Fibroblast of the aortic adventitia (primary cell): ENCODE measurements at regions not wholly inside any gene's neighbourhood (a gene's known extent, or its start where the extent isn't known, plus 50 kb on each side); places are given as distances from the start of the nearest gene placed in this dataset.

Source experiments
- DNase-seq: peaks from one replicate; pipeline ENCODE4 v3.0.0-alpha.2; 2010; ENCODE audit warnings: low read depth
- H3K4me3 ChIP-seq: 2 replicates; pipeline ENCODE4 v1.5.1; 2011; ENCODE audit warnings: low read depth, mild to moderate bottlenecking, control low read depth, low read length, moderate library complexity
- TF ChIP-seq, protein P1 (sequence below): IDR thresholded peaks from 2 replicates; pipeline ENCODE4 v1.5.1; 2011; ENCODE audit warnings: mild to moderate bottlenecking, low read length, control low read depth, inconsistent platforms; ENCODE audit not compliant: insufficient read depth

DNA sequence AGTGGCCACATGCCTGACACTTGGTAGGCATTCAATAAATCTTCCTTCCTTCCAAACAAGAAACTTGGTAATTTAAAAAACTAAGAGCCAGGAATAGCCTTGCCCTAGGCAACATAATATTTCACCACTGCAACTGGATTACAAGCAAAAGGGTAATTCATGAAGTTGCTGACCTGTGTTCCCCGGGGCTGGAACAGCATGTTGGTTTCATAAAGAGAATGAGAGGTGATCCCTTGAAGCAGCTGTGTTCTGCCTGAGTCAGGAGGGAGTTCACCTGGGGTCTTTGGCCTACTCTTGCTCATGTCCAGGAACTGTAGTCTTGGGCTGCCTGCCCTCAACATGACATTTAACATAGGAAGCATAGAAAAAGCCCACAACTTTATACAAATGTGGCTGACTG is 329.0 kb upstream of the DAB1 start:
- TF ChIP-seq, protein P1, sequence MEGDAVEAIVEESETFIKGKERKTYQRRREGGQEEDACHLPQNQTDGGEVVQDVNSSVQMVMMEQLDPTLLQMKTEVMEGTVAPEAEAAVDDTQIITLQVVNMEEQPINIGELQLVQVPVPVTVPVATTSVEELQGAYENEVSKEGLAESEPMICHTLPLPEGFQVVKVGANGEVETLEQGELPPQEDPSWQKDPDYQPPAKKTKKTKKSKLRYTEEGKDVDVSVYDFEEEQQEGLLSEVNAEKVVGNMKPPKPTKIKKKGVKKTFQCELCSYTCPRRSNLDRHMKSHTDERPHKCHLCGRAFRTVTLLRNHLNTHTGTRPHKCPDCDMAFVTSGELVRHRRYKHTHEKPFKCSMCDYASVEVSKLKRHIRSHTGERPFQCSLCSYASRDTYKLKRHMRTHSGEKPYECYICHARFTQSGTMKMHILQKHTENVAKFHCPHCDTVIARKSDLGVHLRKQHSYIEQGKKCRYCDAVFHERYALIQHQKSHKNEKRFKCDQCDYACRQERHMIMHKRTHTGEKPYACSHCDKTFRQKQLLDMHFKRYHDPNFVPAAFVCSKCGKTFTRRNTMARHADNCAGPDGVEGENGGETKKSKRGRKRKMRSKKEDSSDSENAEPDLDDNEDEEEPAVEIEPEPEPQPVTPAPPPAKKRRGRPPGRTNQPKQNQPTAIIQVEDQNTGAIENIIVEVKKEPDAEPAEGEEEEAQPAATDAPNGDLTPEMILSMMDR = no peak
- H3K4me3 ChIP-seq = no peak overlapping the region
- DNase-seq = no peak

DNA sequence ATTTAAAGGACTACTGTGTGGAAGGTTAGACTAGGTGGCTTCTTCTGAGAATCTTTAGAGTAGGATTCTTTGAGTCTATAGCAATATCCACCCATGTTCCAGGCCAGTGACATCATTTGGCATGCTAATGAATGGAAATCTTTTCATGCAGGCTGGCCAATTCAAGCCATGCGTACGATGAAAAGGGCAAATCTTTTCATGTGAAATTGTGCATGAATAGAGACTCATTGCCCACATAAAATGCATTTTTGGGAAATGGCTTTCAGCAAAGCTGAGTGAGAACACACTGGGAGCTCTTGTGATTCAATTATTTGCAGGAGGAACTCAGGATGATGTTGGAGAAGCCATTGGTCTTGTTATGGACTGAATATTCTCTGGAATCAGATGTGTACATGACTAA is 324.9 kb upstream of the DAB1 start:
- H3K4me3 ChIP-seq = no peak overlapping the region
- DNase-seq = no peak
- TF ChIP-seq, protein P1 = no peak

DNA sequence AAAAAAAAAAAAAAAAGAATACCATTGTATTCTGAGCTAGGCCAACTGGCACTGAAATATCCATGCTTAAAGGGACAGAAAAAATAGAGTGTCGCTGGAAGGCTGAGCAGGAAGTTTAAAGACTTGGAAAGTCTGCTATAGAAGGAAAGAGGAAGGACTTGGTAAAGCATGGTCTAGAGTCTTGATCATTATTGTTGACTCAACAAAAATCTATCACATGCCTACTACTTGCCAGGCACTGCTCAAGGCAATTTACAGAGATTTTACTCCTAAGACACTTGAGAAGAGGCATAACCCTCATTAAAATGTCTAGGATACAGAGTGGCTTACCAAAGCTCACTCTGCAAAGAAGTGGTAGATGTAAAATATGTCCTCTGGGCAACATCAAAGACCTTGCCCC is 324.0 kb upstream of the DAB1 start:
- DNase-seq = no peak

DNA sequence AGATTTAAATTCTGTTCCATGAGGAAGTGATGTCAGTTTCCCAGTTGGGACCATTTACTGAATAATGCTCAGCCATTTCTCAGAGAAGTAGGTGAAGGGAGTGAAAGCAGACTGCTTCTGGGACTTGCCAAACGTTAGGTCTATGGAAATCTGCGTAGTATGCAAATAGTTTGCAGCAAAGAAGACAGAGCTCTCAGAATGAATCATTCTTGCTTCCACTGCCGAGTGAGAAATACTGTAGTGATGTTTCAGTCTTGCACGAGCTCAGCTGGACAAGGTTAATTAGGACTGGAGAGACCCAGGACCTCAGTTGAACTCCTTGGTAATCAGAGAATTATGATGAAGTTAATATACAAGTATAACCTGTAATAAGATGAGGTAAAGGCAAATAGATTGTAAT is 317.7 kb upstream of the DAB1 start:
- H3K4me3 ChIP-seq = no peak overlapping the region
- TF ChIP-seq, protein P1 = no peak
- no peak for DNase-seq

More for the DNA sequence above, 324.0 kb upstream of the DAB1 start:
- no peak overlapping the region for H3K4me3 ChIP-seq
- TF ChIP-seq, protein P1 = no peak

DNA sequence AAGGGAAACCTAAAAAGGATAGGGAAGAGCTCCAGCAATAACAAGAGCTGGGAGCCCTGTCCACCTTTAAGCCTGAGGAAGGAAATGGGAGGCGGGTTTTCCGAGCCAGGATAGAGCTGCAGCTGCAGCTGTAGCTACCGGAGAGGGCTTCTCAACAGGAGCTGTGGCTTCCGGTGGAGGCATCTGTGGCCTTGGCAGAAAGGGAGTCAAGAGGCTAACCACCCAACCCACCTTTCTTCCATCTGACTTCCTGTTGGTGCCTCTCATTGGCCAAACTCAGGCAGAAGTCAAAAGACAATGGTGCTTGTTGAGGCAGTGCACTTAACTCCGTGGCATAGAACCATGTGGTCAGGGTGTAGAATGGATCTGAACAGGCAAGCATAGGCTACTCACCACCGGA is 313.1 kb upstream of the DAB1 start:
- H3K4me3 ChIP-seq = no peak overlapping the region
- DNase-seq = no peak
- TF ChIP-seq, protein P1 = no peak

DNA sequence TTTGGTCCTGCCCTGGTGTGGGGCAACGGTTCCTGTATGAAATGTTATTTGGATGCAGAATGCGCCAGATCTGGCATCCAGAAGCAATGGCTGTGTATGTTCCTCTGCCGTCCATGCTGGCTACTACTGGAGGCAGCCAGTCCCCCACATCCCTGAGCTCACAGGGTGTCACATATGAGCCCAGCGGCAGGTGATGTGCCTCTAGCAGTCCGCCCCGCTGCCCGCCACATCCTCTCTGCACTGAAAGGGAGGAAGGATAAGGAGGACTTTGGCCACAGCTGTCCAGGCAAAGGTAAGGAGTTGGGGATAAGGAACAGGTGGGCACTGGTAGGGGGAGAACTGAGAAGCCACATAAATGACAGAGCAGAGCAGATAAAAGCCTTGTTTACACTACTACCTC is 305.3 kb upstream of the DAB1 start:
- no peak for DNase-seq
- no peak overlapping the region for H3K4me3 ChIP-seq
- TF ChIP-seq, protein P1 = no peak

DNA sequence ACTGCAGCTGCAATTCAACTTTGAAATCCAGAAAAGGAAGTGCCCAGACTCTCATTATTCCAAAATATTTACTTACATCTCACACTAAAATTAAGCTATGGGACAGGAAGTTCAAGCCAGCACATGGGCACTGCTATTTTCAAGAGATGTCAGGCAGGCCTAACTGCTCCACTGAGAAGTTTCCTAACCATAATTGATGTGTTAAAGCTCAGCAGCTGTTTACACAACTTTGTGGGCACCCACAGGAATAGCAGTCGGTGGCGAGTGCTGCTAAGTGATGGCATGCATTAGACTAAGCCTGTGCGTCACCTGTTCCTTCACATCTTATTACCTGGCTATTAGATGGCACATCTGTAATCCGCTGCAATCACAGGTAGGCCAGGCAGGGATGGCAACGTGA is 303.3 kb upstream of the DAB1 start:
- no peak overlapping the region for H3K4me3 ChIP-seq
- DNase-seq = no peak
- TF ChIP-seq, protein P1 = no peak
